Keratinocyte (primary cell): ENCODE measurements at regions not wholly inside any gene's neighbourhood (a gene's known extent, or its start where the extent isn't known, plus 50 kb on each side); places are given as distances from the start of the nearest gene placed in this dataset.

Source experiments
- DNase-seq: peaks from one replicate; pipeline ENCODE4 v3.0.0-alpha.2; 2011; ENCODE audit warnings: low read depth, missing footprints, low spot score
- FAIRE-seq: peaks from 2 replicates; lab custom pipeline; 2011; peaks lifted over from hg19 to GRCh38; lab: Jason Lieb, UNC
- H2AFZ ChIP-seq: 2 replicates; pipeline ENCODE4 v1.6.0; 2012; ENCODE audit warnings: low read length, control low read depth, inconsistent platforms; ENCODE audit not compliant: control insufficient read depth
- H3K27ac ChIP-seq: 2 replicates; pipeline ENCODE4 v1.5.1; 2011; ENCODE audit warnings: low read length; ENCODE audit not compliant: control insufficient read depth, insufficient read depth
- H3K27me3 ChIP-seq: 3 replicates; pipeline ENCODE4 v1.6.0; 2011; ENCODE audit warnings: low read length; ENCODE audit not compliant: control insufficient read depth, insufficient read depth; ENCODE audit errors: extremely low read depth
- H3K36me3 ChIP-seq, 2 experiments: 2 replicates in 1 of 2; 3 replicates in 1 of 2; pipeline ENCODE4 v1.5.1; 2011; ENCODE audit warnings: low read length in 2 of 2, mild to moderate bottlenecking in 1 of 2; ENCODE audit not compliant: control insufficient read depth in 2 of 2, insufficient read depth in 2 of 2; ENCODE audit errors: extremely low read depth in 1 of 2
- H3K4me1 ChIP-seq: 3 replicates; pipeline ENCODE4 v1.5.1; 2011; ENCODE audit warnings: low read length; ENCODE audit not compliant: control insufficient read depth, insufficient read depth; ENCODE audit errors: extremely low read depth
- H3K4me2 ChIP-seq: 3 replicates; pipeline ENCODE4 v1.6.0; 2011; ENCODE audit warnings: low read depth, low read length; ENCODE audit not compliant: control insufficient read depth, insufficient read depth; ENCODE audit errors: extremely low read depth
- H3K4me3 ChIP-seq, 3 experiments: fragments of 200-600 bp in 1 of 3; sonication (generic) in 1 of 3; 2 replicates in 2 of 3; 3 replicates in 1 of 3; pipeline ENCODE4 v1.5.1; 2011 to 2016; ENCODE audit warnings: low read length in 3 of 3, mild to moderate bottlenecking in 3 of 3, control low read depth in 2 of 3, inconsistent platforms in 1 of 3, low read depth in 1 of 3, mixed read lengths in 1 of 3, mixed run types in 1 of 3, moderate library complexity in 1 of 3; ENCODE audit not compliant: control insufficient read depth in 2 of 3, insufficient read depth in 2 of 3; ENCODE audit errors: extremely low read depth in 1 of 3
- H3K79me2 ChIP-seq: 2 replicates; pipeline ENCODE4 v1.6.0; 2012; ENCODE audit warnings: low read length; ENCODE audit not compliant: control insufficient read depth, insufficient read depth
- H3K9ac ChIP-seq: 3 replicates; pipeline ENCODE4 v1.6.0; 2011; ENCODE audit warnings: low read length; ENCODE audit not compliant: control insufficient read depth, insufficient read depth; ENCODE audit errors: extremely low read depth
- H3K9me1 ChIP-seq: 3 replicates; pipeline ENCODE4 v1.6.0; 2011; ENCODE audit warnings: low read length; ENCODE audit not compliant: control insufficient read depth, insufficient read depth; ENCODE audit errors: extremely low read depth
- H3K9me3 ChIP-seq: 2 replicates; pipeline ENCODE4 v1.5.1; 2012; ENCODE audit warnings: low read depth, low read length; ENCODE audit not compliant: control insufficient read depth
- H4K20me1 ChIP-seq: 3 replicates; pipeline ENCODE4 v1.6.0; 2011; ENCODE audit warnings: low read length; ENCODE audit not compliant: control insufficient read depth, insufficient read depth; ENCODE audit errors: extremely low read depth
- EZH2 ChIP-seq: IDR thresholded peaks from one replicate; pipeline ENCODE4 v1.6.1; 2012; ENCODE audit warnings: inconsistent platforms, mild to moderate bottlenecking, low read length, moderate library complexity
- dilution Hi-C: fragments of 300-500 bp; cut with MboI; formaldehyde crosslinking; loops from one replicate; pipeline ENCODE4 v1.7.0; 2020; ENCODE audit warnings: low sequenced_read_pairs; ENCODE audit not compliant: extremely low pct_ligation_motif_present
- TF ChIP-seq, protein P1 (sequence below), 3 experiments: IDR thresholded peaks in 1 of 3; conservative IDR thresholded peaks in 1 of 3; optimal IDR thresholded peaks in 1 of 3; 2 replicates in 2 of 3; 3 replicates in 1 of 3; pipeline versions ENCODE3 to v1.5.1; 2011; ENCODE audit warnings: low read length in 3 of 3, mild to moderate bottlenecking in 3 of 3, moderate library complexity in 2 of 3, control low read depth in 1 of 3, inconsistent platforms in 1 of 3; ENCODE audit not compliant: insufficient read depth in 2 of 3; ENCODE audit errors: extremely low read depth in 1 of 3

DNA sequence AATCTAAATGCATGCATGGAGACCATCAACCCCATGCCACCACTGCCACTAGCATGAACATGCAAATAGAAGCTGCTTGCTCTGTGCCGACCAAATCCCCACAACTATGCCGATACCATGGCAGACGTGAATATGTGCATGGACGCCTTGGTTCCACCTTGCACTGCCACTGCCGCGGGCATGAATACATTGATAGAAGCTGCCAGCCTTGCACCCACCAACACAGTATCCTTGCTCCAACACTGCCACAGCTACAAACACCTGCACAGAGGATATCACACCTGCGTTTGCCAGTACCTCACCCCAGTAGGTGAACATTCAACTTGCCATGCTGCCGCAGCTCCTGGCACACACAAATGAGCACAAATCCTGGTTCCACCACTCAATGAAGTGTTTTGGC is 527.4 kb upstream of the REG3G start:
- no peaks in the 10 kb centered on the region for H3K36me3 ChIP-seq
- peaks cover 2% of the 10 kb centered on the region for H3K9me3 ChIP-seq
- no peak overlapping the region for H2AFZ ChIP-seq
- H3K4me1 ChIP-seq, result no peaks in the 10 kb centered on the region
- no peaks in the 10 kb centered on the region for H3K27me3 ChIP-seq
- peaks cover 1% of the 10 kb centered on the region for H3K79me2 ChIP-seq
- H3K9ac ChIP-seq, result no peak overlapping the region
- DNase-seq (no peak), FAIRE-seq (no peak)
- no peaks in the 10 kb centered on the region for H3K9me1 ChIP-seq
- dilution Hi-C loops, result no loop called here
- H4K20me1 ChIP-seq, result no peaks in the 10 kb centered on the region
- H3K4me2 ChIP-seq, result no peak overlapping the region
- H3K27ac ChIP-seq, result no peak overlapping the region
- no peak for TF ChIP-seq EZH2
- TF ChIP-seq, protein P1, sequence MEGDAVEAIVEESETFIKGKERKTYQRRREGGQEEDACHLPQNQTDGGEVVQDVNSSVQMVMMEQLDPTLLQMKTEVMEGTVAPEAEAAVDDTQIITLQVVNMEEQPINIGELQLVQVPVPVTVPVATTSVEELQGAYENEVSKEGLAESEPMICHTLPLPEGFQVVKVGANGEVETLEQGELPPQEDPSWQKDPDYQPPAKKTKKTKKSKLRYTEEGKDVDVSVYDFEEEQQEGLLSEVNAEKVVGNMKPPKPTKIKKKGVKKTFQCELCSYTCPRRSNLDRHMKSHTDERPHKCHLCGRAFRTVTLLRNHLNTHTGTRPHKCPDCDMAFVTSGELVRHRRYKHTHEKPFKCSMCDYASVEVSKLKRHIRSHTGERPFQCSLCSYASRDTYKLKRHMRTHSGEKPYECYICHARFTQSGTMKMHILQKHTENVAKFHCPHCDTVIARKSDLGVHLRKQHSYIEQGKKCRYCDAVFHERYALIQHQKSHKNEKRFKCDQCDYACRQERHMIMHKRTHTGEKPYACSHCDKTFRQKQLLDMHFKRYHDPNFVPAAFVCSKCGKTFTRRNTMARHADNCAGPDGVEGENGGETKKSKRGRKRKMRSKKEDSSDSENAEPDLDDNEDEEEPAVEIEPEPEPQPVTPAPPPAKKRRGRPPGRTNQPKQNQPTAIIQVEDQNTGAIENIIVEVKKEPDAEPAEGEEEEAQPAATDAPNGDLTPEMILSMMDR (optimal IDR thresholded peaks at IDR 0.05 in 1 of 3, IDR thresholded peaks at IDR 0.05 in 1 of 3, conservative IDR thresholded peaks at IDR 0.05 in 1 of 3; ENCODE audit: extremely low read depth in 1 of 3, insufficient read depth in 2 of 3, low read length in 3 of 3), result no peak
- no peak overlapping the region for H3K4me3 ChIP-seq

DNA sequence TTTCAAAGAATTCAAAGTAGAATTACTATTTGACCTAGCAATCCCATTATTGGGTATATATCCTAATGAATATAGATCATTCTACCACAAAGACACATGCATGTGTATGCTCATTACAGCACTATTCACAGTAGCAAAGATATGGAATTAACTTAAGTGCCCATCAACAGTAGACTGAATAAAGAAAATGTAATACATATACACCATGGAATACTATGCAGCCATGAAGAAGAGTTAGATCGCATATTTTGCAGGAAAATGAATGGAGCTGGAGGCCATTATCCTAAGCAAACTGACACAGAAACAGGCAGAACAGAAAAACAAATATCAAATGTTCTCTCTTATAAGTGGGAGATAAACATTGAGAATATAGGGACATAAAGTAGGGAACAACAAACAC is 519.2 kb upstream of the REG3G start:
- H3K9me3 ChIP-seq, result no peaks in the 10 kb centered on the region
- dilution Hi-C loops, result no loop called here

More for the DNA sequence above, 519.2 kb upstream of the REG3G start:
- H3K4me1 ChIP-seq, result no peaks in the 10 kb centered on the region
- FAIRE-seq (no peak), DNase-seq (no peak)
- H3K79me2 ChIP-seq, result no peaks in the 10 kb centered on the region
- no peaks in the 10 kb centered on the region for H3K9me1 ChIP-seq
- TF ChIP-seq, protein P1 (optimal IDR thresholded peaks at IDR 0.05 in 1 of 3, IDR thresholded peaks at IDR 0.05 in 1 of 3, conservative IDR thresholded peaks at IDR 0.05 in 1 of 3; ENCODE audit: extremely low read depth in 1 of 3, insufficient read depth in 2 of 3, low read length in 3 of 3), result no peak
- TF ChIP-seq EZH2, result no peak
- no peak overlapping the region for H3K4me3 ChIP-seq
- no peak overlapping the region for H3K27ac ChIP-seq
- H3K4me2 ChIP-seq, result no peak overlapping the region
- H3K36me3 ChIP-seq, result no peaks in the 10 kb centered on the region
- no peak overlapping the region for H2AFZ ChIP-seq
- H3K9ac ChIP-seq, result no peak overlapping the region
- H4K20me1 ChIP-seq, result no peaks in the 10 kb centered on the region
- no peaks in the 10 kb centered on the region for H3K27me3 ChIP-seq
